Fibroblast of skin of abdomen (primary cell): ENCODE measurements at regions not wholly inside any gene's neighbourhood (a gene's known extent, or its start where the extent isn't known, plus 50 kb on each side); places are given as distances from the start of the nearest gene placed in this dataset.
"Not testable (repeated sequence)": the region's sequence is repeated elsewhere in the genome, so short reads cannot be mapped to it uniquely, and the experiment has no call there.

Experiments used
- DNase-seq: peaks from one replicate; pipeline ENCODE4 v3.0.0-alpha.2; 2013

DNA sequence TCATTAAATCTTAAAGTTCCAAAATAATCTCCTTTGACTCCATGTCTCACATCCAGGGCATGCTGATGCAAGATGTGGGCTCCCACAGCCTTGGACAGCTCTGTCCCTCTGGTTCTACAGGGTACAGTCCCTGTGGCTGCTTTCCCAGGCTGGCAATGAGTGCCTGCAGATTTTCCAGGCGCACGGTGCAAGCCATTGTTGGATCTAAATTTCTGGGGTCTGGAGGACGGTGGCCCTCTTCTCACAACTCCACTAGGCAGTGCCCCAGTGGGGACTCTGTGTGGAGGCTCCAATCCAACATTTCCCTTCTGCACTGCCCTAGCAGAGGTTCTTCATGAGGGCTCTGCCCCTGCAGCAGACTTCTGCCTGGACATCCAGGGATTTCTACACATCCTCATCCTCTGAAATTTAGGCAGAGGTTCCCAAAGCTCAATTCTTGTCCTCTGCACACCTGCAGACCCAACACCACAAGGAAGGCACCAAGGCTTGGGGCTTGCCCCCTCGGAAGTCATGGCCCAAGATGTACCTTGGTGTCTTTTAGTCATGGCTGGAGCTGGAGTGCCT is 100.3 kb upstream of the ZC3H15 start:
- not testable (repeated sequence) for DNase-seq

DNA sequence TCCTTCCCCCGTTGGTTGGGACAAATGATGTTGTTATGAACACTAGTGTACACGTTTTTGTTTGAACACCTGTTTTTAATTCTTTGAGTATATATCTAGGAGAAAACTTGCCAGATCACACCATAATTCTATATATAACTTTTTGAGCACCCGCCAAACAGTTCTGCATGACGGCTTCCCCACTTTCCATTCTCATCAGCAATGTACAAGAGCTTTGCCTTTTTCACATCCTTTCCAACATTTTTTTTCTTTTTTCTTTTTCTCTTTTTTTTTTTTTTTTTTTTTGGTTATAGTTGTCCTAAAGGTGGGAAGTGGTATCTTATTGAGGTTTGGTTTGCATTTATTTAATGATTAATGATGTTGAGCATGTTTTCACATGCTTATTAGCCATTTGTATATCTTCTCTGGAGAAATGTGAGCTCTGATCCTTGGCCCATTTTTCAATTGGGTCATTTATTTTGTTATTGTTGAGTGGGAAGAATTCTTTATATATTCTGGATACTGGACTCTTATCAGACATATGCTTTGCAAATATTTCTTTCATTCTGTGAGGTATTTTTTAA is 86.9 kb upstream of the ZC3H15 start:
- no peak for DNase-seq

DNA sequence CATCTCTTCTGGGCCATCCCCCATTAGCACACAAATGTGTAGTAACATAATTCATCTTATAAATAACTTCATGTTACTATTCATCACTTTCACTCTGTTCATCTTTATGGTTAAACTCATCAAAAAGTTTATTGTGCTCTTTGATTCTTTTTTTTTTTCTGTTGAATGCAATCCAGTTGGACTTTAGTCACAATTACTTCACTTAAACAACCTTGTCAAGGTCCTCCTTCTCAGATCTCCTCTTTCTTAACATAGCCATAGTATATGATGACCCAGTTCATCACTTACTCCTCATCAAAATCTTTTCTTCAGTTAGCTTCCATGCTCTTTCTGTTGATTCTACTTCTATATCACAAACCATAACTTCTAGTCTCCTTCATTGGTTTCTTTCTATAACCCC is 80.2 kb upstream of the ZC3H15 start:
- DNase-seq, result no peak

DNA sequence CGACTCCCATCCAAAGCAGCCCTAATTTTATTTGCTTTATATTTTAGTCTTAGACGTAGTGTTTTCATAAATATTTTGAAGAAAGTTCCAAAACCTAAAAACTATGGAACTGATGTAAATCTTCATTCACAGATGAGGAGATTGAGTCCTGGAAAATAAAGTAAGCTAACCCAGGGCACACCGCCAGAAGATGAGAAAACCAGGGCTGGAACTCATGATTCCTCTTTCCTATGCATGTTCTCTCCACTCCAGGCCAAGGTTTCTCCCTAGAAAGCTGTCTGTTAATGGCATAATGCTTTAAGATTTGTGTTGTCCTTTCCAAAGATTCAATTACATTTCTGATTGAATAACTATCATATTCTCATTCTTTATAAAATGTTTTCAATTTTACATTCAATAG is 78.4 kb upstream of the ZC3H15 start:
- DNase-seq, result no peak

DNA sequence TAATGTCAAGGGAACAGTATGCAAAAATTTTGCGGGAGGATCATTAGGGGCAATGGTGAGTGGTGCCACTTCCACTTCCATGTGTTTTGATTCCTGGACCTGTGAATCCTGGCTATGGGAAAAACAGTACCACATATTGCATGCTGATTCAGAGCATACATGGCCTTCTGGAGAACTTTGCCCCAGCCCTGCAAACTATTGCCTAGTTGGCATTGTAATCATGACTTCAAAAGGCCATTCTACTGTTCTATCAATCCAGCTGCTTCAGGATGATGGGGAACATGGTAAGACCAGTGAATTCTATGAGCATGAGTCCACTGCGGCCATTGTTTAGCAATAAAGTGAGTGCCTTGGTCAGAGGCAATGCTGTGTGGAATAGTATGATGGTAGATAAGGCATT is 75.3 kb upstream of the ZC3H15 start:
- DNase-seq, result no peak

DNA sequence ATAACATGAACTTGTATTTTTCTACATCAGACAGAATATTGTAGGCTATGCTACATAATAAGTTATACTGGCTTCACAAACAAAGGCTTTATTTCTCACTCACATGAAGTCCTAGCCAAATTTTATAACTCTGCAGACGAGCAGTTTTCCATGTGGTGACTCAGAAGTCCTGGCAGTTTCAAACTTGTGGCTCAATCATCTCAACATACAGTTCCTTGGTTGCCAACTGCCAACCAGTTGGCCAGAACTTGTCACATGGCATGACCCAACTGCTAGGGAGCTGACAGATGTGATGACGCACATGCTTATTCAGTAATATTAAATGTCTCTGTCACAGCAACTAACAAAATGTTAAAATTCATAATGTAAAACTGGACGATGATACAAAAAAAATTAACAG is 63.8 kb upstream of the ZC3H15 start:
- DNase-seq, result peak; percentile 75

DNA sequence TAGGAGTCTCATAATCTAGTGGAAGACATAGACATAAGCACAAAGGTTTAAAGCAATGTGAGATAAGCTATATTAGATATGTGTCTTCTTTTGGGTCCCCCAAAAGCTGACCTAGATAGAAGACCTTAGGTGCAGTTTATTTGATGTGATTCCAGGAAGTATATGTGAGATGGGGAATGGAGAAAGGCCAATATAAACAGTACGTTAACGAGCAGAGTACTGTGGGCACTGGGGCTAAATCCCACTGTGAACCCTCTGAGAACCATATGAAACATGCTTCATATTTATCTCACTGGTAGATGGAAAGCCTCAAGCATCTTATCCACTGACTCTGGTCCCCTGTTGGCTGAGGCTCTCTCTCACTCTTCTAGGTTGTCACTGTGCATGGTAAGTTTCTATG is 62.6 kb upstream of the ZC3H15 start:
- no peak for DNase-seq

DNA sequence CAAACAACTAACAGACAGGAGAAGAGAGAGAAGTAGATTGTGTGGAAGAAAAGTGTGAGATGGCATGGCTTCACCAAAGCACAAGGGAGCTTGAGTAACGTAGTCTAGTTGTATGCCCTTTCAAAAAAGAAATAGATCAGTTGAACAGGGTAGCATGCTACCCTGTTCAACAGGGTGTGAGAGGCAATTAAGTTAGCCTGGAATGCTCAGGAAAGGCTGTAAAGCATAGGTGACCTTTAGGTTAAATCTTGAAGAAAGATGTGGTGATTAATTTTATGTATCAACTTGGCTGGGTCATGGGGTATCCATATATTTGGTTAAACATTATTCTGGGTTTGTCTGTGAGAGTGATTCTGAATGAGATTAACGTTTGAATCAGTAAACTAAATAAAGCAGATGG is 61.8 kb upstream of the ZC3H15 start:
- no peak for DNase-seq

DNA sequence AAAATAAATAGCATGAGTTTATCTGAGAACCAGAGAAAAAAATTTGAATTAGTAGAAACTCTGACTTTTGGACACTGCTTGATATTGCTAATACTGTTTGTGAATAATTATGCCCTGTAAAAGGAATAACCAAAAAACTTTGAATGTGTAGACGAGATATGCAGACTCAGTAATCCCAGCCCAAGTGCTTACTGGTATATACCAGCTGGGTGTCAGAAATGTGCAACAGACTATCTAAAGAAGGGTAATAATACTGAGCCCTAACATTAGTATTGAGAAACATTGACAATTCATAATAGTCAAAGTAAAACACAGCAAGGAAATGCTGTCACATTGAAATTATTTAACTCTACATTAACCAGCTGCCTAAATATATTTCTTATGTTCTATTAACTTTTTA is 60.5 kb upstream of the ZC3H15 start:
- no peak for DNase-seq

DNA sequence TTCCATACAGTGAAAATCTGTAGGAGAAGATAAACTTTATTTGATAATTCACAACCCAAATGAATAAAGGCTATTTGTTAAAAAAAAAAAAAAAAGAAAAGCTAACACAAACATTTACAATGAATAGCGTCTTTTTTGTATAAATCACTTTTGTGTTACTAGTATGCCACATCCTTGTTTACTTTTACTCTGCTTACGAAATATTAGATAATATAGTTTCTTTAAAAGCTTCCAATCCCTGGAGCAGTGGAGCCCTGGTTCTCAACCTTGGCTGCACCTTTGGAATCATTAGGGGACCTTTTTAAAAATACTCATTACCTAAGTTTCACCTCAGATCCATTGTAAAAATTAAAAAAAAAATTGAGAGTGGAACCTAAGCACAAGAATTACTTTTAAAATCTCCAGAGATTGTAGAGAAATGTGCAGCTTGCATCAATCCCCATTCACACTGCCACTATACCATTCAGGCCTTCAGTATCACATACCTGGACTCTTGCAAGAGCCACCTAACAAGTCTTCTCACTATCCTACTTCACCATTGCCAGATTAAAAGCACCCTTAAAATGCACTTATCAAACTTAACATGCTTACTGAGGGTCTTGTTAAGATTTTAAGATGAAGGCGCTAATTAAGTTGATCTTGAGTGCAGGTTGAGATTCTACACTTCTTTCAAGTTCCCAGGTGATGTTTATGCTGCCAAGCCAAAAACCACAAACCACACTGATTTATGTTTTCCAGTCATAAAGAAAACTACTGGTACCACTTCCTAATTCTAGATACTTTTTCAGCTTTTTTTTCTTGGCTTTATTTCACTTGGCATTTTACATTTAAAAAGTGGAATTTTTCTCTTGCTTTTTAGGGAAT is 59.7 kb upstream of the ZC3H15 start:
- DNase-seq, result no peak

DNA sequence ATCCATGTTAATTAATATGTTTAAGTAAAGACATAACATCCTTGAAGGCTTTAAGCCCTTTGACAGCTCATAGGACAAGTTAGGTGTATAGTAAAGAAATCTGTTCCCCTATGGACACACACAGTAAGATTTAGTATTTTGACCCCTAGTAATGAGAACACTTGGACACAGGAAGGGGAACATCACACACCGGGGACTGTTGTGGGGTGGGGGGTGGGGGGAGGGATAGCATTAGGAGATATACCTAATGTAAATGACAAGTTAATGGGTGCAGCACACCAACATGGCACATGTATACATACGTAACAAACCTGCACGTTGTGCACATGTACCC is 59.1 kb upstream of the ZC3H15 start:
- DNase-seq, result not testable (repeated sequence)

DNA sequence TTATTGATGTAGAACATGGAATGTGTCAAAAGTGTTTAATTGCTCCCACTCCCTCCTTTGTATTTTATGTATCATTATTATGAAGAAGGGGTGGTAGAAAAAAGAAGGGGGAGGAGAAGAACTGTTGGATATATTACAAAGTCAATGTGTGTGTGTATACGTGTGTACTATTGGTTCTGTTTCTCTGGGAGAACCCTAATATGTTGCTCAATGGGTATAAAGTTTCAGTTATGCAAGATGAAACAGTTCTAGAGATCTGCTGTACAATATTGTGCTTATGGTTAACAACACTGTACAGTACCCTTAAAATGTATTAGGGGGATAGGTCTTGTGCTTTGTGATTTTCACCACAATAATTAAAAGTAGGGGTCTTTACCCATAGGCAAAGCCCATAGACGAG is 58.1 kb upstream of the ZC3H15 start:
- DNase-seq, result no peak

DNA sequence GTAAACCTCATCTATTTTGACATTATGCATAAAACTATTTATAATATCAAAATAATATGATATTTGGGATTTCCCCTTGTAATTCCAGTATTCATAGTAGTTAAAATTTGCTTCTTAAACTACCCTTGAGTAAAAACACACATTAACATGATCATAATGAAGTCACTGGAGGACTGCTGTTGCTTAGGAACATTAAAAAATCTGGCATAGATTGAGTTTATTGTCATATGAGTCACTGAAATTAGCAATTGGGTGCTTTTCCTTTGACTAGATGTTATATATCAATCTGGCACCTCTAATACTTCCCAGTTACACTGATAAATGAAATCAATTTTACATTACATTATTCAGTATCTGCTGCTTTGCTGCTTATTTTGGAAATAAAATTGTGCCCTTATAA is 57.0 kb upstream of the ZC3H15 start:
- DNase-seq, result peak; percentile 7

DNA sequence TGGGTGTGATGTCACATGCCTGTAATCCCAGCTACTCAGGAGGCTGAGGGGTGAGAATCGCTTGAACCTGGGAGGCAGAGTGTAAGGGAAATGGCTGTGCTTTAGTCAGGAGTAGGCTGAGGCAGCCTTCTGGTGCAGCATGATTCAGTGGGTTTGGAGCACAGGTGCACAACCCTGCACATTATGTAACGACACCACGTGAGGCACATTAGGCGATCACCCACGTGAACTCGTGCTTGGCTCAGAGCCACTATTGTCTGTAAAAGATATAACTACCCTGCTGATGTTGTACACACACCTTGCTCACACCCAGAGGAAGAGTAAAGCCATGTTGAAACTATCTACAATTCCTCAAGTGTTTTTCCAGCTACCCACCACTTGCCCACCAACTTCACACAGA is 54.8 kb upstream of the ZC3H15 start:
- DNase-seq, result no peak

DNA sequence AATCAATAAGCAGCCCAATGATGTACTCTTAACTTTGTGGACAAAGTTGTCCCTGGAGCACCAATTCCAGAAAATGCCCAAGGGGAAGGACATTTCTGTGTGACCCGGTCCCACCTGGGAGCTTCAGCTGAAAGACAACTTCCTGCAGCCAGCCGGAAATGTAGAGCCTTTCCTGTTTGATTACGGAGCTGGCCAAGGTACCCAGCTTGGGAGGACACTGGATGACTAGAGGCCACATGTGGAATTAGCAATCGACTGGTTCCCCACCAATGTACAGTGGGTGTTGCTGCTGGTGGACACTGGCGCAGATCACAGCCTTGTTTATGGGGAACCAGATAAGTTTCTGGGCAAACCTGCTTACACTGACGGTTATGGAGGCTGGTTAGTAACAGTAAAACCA is 53.0 kb upstream of the ZC3H15 start:
- DNase-seq, result no peak

DNA sequence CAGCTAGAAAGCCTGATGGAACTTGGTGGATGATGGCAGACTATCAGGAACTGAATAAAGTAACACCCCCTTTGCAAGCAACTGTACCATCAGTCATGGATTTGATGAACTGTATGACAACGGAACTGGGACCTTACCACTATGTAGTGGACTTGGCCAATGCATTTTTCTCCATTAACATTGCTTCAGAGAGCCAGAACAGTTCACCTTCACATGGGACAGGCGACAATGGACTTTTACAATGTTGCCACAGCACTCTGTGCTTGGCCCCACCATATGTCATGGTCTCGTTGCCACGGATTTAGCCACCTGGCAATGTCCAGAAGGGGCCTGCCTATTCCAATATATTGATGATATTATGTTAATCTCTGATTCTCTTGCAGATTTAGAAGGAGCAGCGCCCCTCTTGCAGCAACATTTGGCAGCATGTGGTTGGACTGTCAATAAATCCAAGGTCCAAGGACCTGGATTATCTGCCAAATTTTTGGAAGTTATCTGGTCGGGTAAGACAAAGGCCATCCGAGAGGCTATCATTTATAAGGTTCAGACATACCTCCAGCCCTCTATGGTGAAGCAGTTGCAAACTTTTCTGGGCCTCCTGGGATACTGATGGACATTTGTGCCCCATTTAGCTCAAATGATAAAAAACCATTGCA is 52.2 kb upstream of the ZC3H15 start:
- DNase-seq, result no peak
